OCI-LY7 (cell line): ENCODE measurements at regions not wholly inside any gene's neighbourhood (a gene's known extent, or its start where the extent isn't known, plus 50 kb on each side); places are given as distances from the start of the nearest gene placed in this dataset.

Source experiments
- BruUV-seq: library from RNA; stranded (reverse); fragments of 400-500 nt; replicated peaks from 2 replicates; lab custom pipeline; 2021; lab: Mats Ljungman, UMichigan
- CTCF ChIA-PET: fragments of 300-600 bp; sonication (Branson Sonifier 250); formaldehyde crosslinking; loops from one replicate; lab custom pipeline; 2022; ENCODE audit warnings: antibody characterized with exemption; ENCODE audit not compliant: unreplicated experiment; lab: Charles Lee
- POLR2A ChIA-PET: fragments of 300-600 bp; sonication (Branson Sonifier 250); formaldehyde crosslinking; loops from one replicate; lab custom pipeline; 2022; ENCODE audit warnings: antibody characterized with exemption; lab: Charles Lee
- DNase-seq: peaks from one replicate; pipeline ENCODE4 v3.0.0-alpha.2; 2015; ENCODE audit warnings: low spot score
- H2AFZ ChIP-seq: fragments of 200-600 bp; sonication (generic), shearing (Covaris generic); 2 replicates; pipeline ENCODE4 v1.6.1; 2014; ENCODE audit warnings: mild to moderate bottlenecking, antibody characterized with exemption, low read length, moderate library complexity
- H3K27ac ChIP-seq: fragments of 200-600 bp; sonication (generic); 2 replicates; pipeline ENCODE4 v1.5.1; 2014; ENCODE audit warnings: mixed run types, low read depth, mild to moderate bottlenecking, moderate library complexity, low read length, inconsistent platforms; ENCODE audit not compliant: poor library complexity, severe bottlenecking
- H3K36me3 ChIP-seq: fragments of 200-600 bp; sonication (generic); 2 replicates; pipeline ENCODE4 v1.6.1; 2014; ENCODE audit warnings: mild to moderate bottlenecking, antibody characterized with exemption, low read length, moderate library complexity, mixed read lengths; ENCODE audit not compliant: insufficient read depth
- H3K4me1 ChIP-seq: fragments of 200-600 bp; sonication (generic); 2 replicates; pipeline ENCODE4 v1.5.1; 2014; ENCODE audit warnings: mild to moderate bottlenecking, low read length; ENCODE audit not compliant: insufficient read depth, poor library complexity, severe bottlenecking
- H3K4me2 ChIP-seq: fragments of 200-600 bp; sonication (generic); 2 replicates; pipeline ENCODE4 v1.6.1; 2014; ENCODE audit warnings: mild to moderate bottlenecking, low read length
- H3K4me3 ChIP-seq: fragments of 200-600 bp; sonication (generic); 2 replicates; pipeline ENCODE4 v1.5.1; 2014; ENCODE audit warnings: mild to moderate bottlenecking, low read depth, low read length; ENCODE audit not compliant: poor library complexity, severe bottlenecking
- H3K79me2 ChIP-seq: fragments of 200-600 bp; sonication (generic); 2 replicates; pipeline ENCODE4 v1.6.1; 2016; ENCODE audit warnings: low read depth, mild to moderate bottlenecking, low read length, moderate library complexity, mixed read lengths; ENCODE audit not compliant: insufficient read depth
- H3K9me2 ChIP-seq: fragments of 200-600 bp; sonication (generic); 2 replicates; pipeline ENCODE4 v1.6.1; 2016; ENCODE audit warnings: mild to moderate bottlenecking, low read length, mixed read lengths; ENCODE audit not compliant: insufficient read depth
- H3K9me3 ChIP-seq: fragments of 200-600 bp; sonication (generic); 2 replicates; pipeline ENCODE4 v1.6.1; 2014; ENCODE audit warnings: mild to moderate bottlenecking, mixed run types, low read length, mixed read lengths
- H4K20me1 ChIP-seq: fragments of 200-600 bp; sonication (generic); 2 replicates; pipeline ENCODE4 v1.6.1; 2014; ENCODE audit warnings: mild to moderate bottlenecking, antibody characterized with exemption, low read length, moderate library complexity, mixed read lengths; ENCODE audit not compliant: insufficient read depth
- EZH2phosphoT487 ChIP-seq: fragments of 200-600 bp; sonication (generic); IDR thresholded peaks from 2 replicates; pipeline ENCODE4 v1.6.1; 2018; ENCODE audit warnings: low read depth, borderline replicate concordance, mild to moderate bottlenecking, mixed run types, antibody characterized with exemption, low read length, moderate library complexity, mixed read lengths
- intact Hi-C: fragments of 100-400 bp; cut with micrococcal nuclease; formaldehyde crosslinking; loops from one replicate; pipeline ENCODE4 v1.10.0; 2022; ENCODE audit not compliant: unreplicated experiment
- TF ChIP-seq, protein P1 (sequence below): fragments of 200-600 bp; sonication (generic); conservative IDR thresholded peaks from 2 replicates; pipeline ENCODE4 v1.5.1; 2014; ENCODE audit warnings: mild to moderate bottlenecking, antibody characterized with exemption, low read length, moderate library complexity, mixed read lengths

DNA sequence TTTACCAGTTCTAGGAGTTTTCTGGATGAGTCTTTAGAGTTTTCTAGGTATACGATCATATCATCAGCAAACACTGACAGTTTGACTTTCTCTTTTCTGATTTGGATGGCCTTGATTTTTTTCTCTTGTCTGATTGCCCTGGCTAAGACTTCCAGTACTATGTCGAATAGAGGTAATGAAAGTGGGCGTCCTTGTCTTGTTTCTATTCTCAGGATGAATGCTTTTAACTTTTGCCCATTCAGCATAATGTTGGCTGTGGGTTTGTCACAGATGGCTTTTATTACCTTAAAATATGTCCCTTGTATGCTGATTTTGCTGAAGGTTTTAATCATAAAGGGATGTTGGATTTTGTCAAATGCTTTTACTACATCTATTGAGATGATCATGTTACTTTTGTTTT lies 223.2 kb upstream of the COBL start:
- no peak for TF ChIP-seq EZH2phosphoT487
- TF ChIP-seq, protein P1, sequence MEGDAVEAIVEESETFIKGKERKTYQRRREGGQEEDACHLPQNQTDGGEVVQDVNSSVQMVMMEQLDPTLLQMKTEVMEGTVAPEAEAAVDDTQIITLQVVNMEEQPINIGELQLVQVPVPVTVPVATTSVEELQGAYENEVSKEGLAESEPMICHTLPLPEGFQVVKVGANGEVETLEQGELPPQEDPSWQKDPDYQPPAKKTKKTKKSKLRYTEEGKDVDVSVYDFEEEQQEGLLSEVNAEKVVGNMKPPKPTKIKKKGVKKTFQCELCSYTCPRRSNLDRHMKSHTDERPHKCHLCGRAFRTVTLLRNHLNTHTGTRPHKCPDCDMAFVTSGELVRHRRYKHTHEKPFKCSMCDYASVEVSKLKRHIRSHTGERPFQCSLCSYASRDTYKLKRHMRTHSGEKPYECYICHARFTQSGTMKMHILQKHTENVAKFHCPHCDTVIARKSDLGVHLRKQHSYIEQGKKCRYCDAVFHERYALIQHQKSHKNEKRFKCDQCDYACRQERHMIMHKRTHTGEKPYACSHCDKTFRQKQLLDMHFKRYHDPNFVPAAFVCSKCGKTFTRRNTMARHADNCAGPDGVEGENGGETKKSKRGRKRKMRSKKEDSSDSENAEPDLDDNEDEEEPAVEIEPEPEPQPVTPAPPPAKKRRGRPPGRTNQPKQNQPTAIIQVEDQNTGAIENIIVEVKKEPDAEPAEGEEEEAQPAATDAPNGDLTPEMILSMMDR = no peak
- no peak overlapping the region for H3K4me2 ChIP-seq
- H3K4me3 ChIP-seq = no peak overlapping the region
- H3K4me1 ChIP-seq = no peaks in the 10 kb centered on the region
- CTCF ChIA-PET = no interaction called here
- intact Hi-C loops = no loop called here
- no peak overlapping the region for H2AFZ ChIP-seq
- H3K36me3 ChIP-seq = no peaks in the 10 kb centered on the region
- POLR2A ChIA-PET = interaction anchor here (0.6 kb wide), 1 partner anchor 22 kb away, joined by 3 read pairs; no protein-coding TSS in a partner anchor
- H3K9me3 ChIP-seq = no peaks in the 10 kb centered on the region
- H4K20me1 ChIP-seq = no peaks in the 10 kb centered on the region
- no TSS peak for BruUV-seq
- no peaks in the 10 kb centered on the region for H3K79me2 ChIP-seq
- no peak overlapping the region for H3K27ac ChIP-seq
- DNase-seq = no peak
- H3K9me2 ChIP-seq = no peaks in the 10 kb centered on the region

GRCh38 chr7:51528172-51528571 lies 211.6 kb upstream of the COBL start:
- H3K27ac ChIP-seq = no peak overlapping the region
- H2AFZ ChIP-seq = no peak overlapping the region
- H3K9me3 ChIP-seq = no peaks in the 10 kb centered on the region
- no peaks in the 10 kb centered on the region for H3K79me2 ChIP-seq
- POLR2A ChIA-PET = no interaction called here
- H3K9me2 ChIP-seq = no peaks in the 10 kb centered on the region
- no peaks in the 10 kb centered on the region for H3K36me3 ChIP-seq
- no peak overlapping the region for H3K4me3 ChIP-seq
- CTCF ChIA-PET = no interaction called here
- TF ChIP-seq, protein P1 = no peak
- TF ChIP-seq EZH2phosphoT487 = no peak
- H4K20me1 ChIP-seq = no peaks in the 10 kb centered on the region
- BruUV-seq = no TSS peak
- H3K4me1 ChIP-seq = no peaks in the 10 kb centered on the region
- H3K4me2 ChIP-seq = no peak overlapping the region
- intact Hi-C loops = no loop called here
- no peak for DNase-seq

DNA sequence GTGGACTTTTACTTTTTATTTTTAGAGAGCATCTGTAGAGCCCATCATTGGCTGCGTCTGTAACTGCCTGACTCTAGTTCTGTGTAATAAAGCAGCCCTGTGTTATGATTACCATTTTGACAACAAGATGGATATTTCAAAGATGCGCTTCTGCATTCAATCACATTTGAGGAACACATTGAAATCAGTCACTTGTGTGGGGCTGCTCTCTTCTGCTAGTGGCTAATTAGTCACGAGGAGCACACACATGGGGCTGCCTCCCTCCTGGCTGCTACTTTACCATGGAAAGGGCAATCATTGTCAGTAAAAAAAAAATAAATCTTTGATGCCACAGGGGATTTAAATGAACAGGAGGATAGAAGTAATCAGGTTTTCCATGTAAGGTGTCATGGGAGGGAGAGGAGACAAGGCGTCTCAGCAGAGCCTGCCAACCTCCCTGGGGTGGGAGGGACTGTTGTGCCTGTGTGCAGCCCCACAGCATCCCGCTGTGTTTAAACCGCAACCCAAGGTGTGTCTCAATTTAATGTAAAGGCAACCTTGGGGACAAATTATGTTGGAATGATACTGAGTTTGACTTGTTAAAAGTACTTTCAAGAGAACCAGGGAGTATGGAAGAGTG lies 205.2 kb upstream of the COBL start:
- no peak for TF ChIP-seq EZH2phosphoT487
- TF ChIP-seq, protein P1 = no peak
- intact Hi-C loops = no loop called here
- Histone ChIP-seq H4K20me1 (no peaks in the 10 kb centered on the region), H3K27ac (no peak overlapping the region), H3K79me2 (no peaks in the 10 kb centered on the region), H3K9me2 (no peaks in the 10 kb centered on the region), H3K4me2 (no peak overlapping the region), H3K9me3 (no peaks in the 10 kb centered on the region), H3K36me3 (no peaks in the 10 kb centered on the region), H3K4me3 (no peak overlapping the region), H2AFZ (no peak overlapping the region), H3K4me1 (no peaks in the 10 kb centered on the region)
- CTCF ChIA-PET = no interaction called here
- POLR2A ChIA-PET = interaction anchor here (0.7 kb wide), 1 partner anchor 345 kb away, joined by 4 read pairs; no protein-coding TSS in a partner anchor
- BruUV-seq = no TSS peak
- no peak for DNase-seq
